ENCODE measurements at regions not wholly inside any gene's neighbourhood (a gene's known extent, or its start where the extent isn't known, plus 50 kb on each side); places are given as distances from the start of the nearest gene placed in this dataset.

GRCh38 chr14:34122081-34122480 is 171.2 kb upstream of the EGLN3 start:
- Histone ChIP-seq H3F3A (ENCODE audit: control insufficient read depth, insufficient read depth) (no peaks in the 10 kb centered on the region), H3K79me2 (ENCODE audit: control insufficient read depth, low read length) (no peaks in the 10 kb centered on the region), H3K4me1 (ENCODE audit: control insufficient read depth, low read length) (no peaks in the 10 kb centered on the region), H3K9me3 (ENCODE audit: control insufficient read depth, insufficient read depth, low read length) (no peaks in the 10 kb centered on the region), H3K4me2 (ENCODE audit: low read length) (no peak overlapping the region), H3K4me3 (ENCODE audit: low read length) (no peak overlapping the region), H3K9me2 (replicated peaks; ENCODE audit: control insufficient read depth, low read length) (no peaks in the 10 kb centered on the region), H3K27ac (ENCODE audit: low read depth, low read length) (no peak overlapping the region), H4K20me1 (ENCODE audit: control insufficient read depth, insufficient read depth, low read depth, low read length) (no peaks in the 10 kb centered on the region), H3K27me3 (ENCODE audit: control insufficient read depth, low read length) (no peaks in the 10 kb centered on the region), H3K36me3 (ENCODE audit: control insufficient read depth, low read length) (no peaks in the 10 kb centered on the region)
- no peak for TF ChIP-seq CTCF (IDR thresholded peaks at IDR 0.05; ENCODE audit: low read depth, low read length, poor library complexity, severe bottlenecking)
- no peak for TF ChIP-seq EZH2phosphoT487 (IDR thresholded peaks at IDR 0.05; ENCODE audit: borderline replicate concordance, low read length)

- H3K9me3 ChIP-seq (ENCODE audit: control insufficient read depth, insufficient read depth, low read length), result peaks cover 3% of the 10 kb centered on the region; the same call in 1 of the 2 replicates
- no peaks in the 10 kb centered on the region for H3K9me2 ChIP-seq (replicated peaks; ENCODE audit: control insufficient read depth, low read length)
- H3K4me2 ChIP-seq (ENCODE audit: low read length), result no peak overlapping the region
- H3K4me3 ChIP-seq (ENCODE audit: low read length), result no peak overlapping the region
- H3K4me1 ChIP-seq (ENCODE audit: control insufficient read depth, low read length), result no peaks in the 10 kb centered on the region
- no peaks in the 10 kb centered on the region for H4K20me1 ChIP-seq (ENCODE audit: control insufficient read depth, insufficient read depth, low read depth, low read length)
- H3K79me2 ChIP-seq (ENCODE audit: control insufficient read depth, low read length), result no peaks in the 10 kb centered on the region
- no peaks in the 10 kb centered on the region for H3F3A ChIP-seq (ENCODE audit: control insufficient read depth, insufficient read depth)
- no peak for TF ChIP-seq EZH2phosphoT487 (IDR thresholded peaks at IDR 0.05; ENCODE audit: borderline replicate concordance, low read length)
- TF ChIP-seq CTCF (IDR thresholded peaks at IDR 0.05; ENCODE audit: low read depth, low read length, poor library complexity, severe bottlenecking), result no peak
- no peaks in the 10 kb centered on the region for H3K36me3 ChIP-seq (ENCODE audit: control insufficient read depth, low read length)
- no peak overlapping the region for H3K27ac ChIP-seq (ENCODE audit: low read depth, low read length)
- H3K27me3 ChIP-seq (ENCODE audit: control insufficient read depth, low read length), result no peaks in the 10 kb centered on the region
Measured at GRCh38 chr14:34120185-34120977, 169.5 kb upstream of the EGLN3 start.

GRCh38 chr14:34119107-34119858 is 168.4 kb upstream of the EGLN3 start:
- Histone ChIP-seq H3K27ac (ENCODE audit: low read depth, low read length) (no peak overlapping the region), H3K4me3 (ENCODE audit: low read length) (no peak overlapping the region), H3K4me2 (ENCODE audit: low read length) (no peak overlapping the region), H4K20me1 (ENCODE audit: control insufficient read depth, insufficient read depth, low read depth, low read length) (no peaks in the 10 kb centered on the region), H3K79me2 (ENCODE audit: control insufficient read depth, low read length) (no peaks in the 10 kb centered on the region), H3K9me3 (ENCODE audit: control insufficient read depth, insufficient read depth, low read length) (peaks cover 3% of the 10 kb centered on the region; the same call in 1 of the 2 replicates), H3K4me1 (ENCODE audit: control insufficient read depth, low read length) (no peaks in the 10 kb centered on the region), H3K27me3 (ENCODE audit: control insufficient read depth, low read length) (no peaks in the 10 kb centered on the region), H3K36me3 (ENCODE audit: control insufficient read depth, low read length) (no peaks in the 10 kb centered on the region), H3F3A (ENCODE audit: control insufficient read depth, insufficient read depth) (no peaks in the 10 kb centered on the region), H3K9me2 (replicated peaks; ENCODE audit: control insufficient read depth, low read length) (no peaks in the 10 kb centered on the region)
- no peak for TF ChIP-seq CTCF (IDR thresholded peaks at IDR 0.05; ENCODE audit: low read depth, low read length, poor library complexity, severe bottlenecking)
- TF ChIP-seq EZH2phosphoT487 (IDR thresholded peaks at IDR 0.05; ENCODE audit: borderline replicate concordance, low read length), result no peak
